ENCODE measurements at regions not wholly inside any gene's neighbourhood (a gene's known extent, or its start where the extent isn't known, plus 50 kb on each side); places are given as distances from the start of the nearest gene placed in this dataset.

DNA sequence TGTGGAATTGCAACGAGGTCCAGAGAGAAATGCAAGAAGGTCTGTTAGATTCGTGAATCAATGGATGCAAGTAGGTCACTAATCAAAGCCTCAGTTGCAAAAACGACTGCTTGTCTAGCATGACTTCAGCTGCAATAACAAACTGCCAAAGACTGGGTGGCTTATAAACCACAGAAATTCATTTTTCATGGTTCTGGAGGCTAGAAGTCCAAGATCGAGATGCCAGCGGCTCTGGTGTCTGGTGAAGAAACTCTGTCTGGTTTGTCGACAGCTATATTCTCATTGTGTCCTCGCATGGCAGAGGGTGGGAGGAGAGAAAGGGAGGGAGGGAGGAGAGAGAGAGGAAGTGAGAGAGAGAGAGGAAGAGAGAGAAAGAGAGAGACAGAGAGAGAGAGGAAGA lies 114.7 kb downstream of the MXRA5 start:
- H3K27me3 ChIP-seq (ENCODE audit: control insufficient read depth in 4 of 4, insufficient read depth in 4 of 4, low read length in 3 of 4): no peaks in the 10 kb centered on the region
- peaks cover 0 to 2% (median 0%) of the 10 kb centered on the region in 4 donors for H3K9me3 ChIP-seq (ENCODE audit: control insufficient read depth in 4 of 4, low read length in 3 of 4)
- no peak overlapping the region for H3K9ac ChIP-seq (ENCODE audit: low read depth in 1 of 2, low read length in 2 of 2)
- no peaks in the 10 kb centered on the region for H3K4me1 ChIP-seq (ENCODE audit: control insufficient read depth in 4 of 4, insufficient read depth in 4 of 4, low read length in 3 of 4)
- H3K4me3 ChIP-seq (ENCODE audit: low read depth in 1 of 3, low read length in 3 of 3): no peak overlapping the region
- no peak for DNase-seq (ENCODE audit: low spot score)
- H3K27ac ChIP-seq (ENCODE audit: low read depth in 1 of 2, low read length in 2 of 2): no peak overlapping the region
- TF ChIP-seq NR2F2 (IDR thresholded peaks at IDR 0.05) (no peak), FOXA2 (IDR thresholded peaks at IDR 0.05) (no peak), SP1 (IDR thresholded peaks at IDR 0.05) (no peak), HNF4G (IDR thresholded peaks at IDR 0.05) (no peak), JUND (IDR thresholded peaks at IDR 0.05) (no peak), EGR1 (IDR thresholded peaks at IDR 0.05; ENCODE audit: low read depth in 2 of 2) (no peak), HNF4A (conservative IDR thresholded peaks at IDR 0.05) (no peak), TAF1 (conservative IDR thresholded peaks at IDR 0.05) (no peak), GABPA (IDR thresholded peaks at IDR 0.05 in 1 of 2, conservative IDR thresholded peaks at IDR 0.05 in 1 of 2) (no peak), FOXA1 (IDR thresholded peaks at IDR 0.05) (no peak), RAD21 (IDR thresholded peaks at IDR 0.05) (no peak), YY1 (IDR thresholded peaks at IDR 0.05) (no peak), RXRA (IDR thresholded peaks at IDR 0.05) (no peak)
- TF ChIP-seq, protein P1, sequence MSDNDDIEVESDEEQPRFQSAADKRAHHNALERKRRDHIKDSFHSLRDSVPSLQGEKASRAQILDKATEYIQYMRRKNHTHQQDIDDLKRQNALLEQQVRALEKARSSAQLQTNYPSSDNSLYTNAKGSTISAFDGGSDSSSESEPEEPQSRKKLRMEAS (IDR thresholded peaks at IDR 0.05): no peak
- TF ChIP-seq, protein P2, sequence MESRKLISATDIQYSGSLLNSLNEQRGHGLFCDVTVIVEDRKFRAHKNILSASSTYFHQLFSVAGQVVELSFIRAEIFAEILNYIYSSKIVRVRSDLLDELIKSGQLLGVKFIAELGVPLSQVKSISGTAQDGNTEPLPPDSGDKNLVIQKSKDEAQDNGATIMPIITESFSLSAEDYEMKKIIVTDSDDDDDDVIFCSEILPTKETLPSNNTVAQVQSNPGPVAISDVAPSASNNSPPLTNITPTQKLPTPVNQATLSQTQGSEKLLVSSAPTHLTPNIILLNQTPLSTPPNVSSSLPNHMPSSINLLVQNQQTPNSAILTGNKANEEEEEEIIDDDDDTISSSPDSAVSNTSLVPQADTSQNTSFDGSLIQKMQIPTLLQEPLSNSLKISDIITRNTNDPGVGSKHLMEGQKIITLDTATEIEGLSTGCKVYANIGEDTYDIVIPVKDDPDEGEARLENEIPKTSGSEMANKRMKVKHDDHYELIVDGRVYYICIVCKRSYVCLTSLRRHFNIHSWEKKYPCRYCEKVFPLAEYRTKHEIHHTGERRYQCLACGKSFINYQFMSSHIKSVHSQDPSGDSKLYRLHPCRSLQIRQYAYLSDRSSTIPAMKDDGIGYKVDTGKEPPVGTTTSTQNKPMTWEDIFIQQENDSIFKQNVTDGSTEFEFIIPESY (IDR thresholded peaks at IDR 0.05): no peak
- TF ChIP-seq, protein P3, sequence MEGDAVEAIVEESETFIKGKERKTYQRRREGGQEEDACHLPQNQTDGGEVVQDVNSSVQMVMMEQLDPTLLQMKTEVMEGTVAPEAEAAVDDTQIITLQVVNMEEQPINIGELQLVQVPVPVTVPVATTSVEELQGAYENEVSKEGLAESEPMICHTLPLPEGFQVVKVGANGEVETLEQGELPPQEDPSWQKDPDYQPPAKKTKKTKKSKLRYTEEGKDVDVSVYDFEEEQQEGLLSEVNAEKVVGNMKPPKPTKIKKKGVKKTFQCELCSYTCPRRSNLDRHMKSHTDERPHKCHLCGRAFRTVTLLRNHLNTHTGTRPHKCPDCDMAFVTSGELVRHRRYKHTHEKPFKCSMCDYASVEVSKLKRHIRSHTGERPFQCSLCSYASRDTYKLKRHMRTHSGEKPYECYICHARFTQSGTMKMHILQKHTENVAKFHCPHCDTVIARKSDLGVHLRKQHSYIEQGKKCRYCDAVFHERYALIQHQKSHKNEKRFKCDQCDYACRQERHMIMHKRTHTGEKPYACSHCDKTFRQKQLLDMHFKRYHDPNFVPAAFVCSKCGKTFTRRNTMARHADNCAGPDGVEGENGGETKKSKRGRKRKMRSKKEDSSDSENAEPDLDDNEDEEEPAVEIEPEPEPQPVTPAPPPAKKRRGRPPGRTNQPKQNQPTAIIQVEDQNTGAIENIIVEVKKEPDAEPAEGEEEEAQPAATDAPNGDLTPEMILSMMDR (IDR thresholded peaks at IDR 0.05; ENCODE audit: low read depth, low read length, missing input control): no peak
- TF ChIP-seq, protein P4, sequence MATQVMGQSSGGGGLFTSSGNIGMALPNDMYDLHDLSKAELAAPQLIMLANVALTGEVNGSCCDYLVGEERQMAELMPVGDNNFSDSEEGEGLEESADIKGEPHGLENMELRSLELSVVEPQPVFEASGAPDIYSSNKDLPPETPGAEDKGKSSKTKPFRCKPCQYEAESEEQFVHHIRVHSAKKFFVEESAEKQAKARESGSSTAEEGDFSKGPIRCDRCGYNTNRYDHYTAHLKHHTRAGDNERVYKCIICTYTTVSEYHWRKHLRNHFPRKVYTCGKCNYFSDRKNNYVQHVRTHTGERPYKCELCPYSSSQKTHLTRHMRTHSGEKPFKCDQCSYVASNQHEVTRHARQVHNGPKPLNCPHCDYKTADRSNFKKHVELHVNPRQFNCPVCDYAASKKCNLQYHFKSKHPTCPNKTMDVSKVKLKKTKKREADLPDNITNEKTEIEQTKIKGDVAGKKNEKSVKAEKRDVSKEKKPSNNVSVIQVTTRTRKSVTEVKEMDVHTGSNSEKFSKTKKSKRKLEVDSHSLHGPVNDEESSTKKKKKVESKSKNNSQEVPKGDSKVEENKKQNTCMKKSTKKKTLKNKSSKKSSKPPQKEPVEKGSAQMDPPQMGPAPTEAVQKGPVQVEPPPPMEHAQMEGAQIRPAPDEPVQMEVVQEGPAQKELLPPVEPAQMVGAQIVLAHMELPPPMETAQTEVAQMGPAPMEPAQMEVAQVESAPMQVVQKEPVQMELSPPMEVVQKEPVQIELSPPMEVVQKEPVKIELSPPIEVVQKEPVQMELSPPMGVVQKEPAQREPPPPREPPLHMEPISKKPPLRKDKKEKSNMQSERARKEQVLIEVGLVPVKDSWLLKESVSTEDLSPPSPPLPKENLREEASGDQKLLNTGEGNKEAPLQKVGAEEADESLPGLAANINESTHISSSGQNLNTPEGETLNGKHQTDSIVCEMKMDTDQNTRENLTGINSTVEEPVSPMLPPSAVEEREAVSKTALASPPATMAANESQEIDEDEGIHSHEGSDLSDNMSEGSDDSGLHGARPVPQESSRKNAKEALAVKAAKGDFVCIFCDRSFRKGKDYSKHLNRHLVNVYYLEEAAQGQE (IDR thresholded peaks at IDR 0.05): no peak
- TF ChIP-seq, protein P5, sequence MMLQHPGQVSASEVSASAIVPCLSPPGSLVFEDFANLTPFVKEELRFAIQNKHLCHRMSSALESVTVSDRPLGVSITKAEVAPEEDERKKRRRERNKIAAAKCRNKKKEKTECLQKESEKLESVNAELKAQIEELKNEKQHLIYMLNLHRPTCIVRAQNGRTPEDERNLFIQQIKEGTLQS (IDR thresholded peaks at IDR 0.05): no peak
- no peaks in the 10 kb centered on the region for H3K36me3 ChIP-seq (ENCODE audit: control insufficient read depth in 4 of 4, insufficient read depth in 3 of 4, low read depth in 1 of 4, low read length in 3 of 4)
- 56% methylated on average over 7 of the region's 7 CpGs for WGBS
